Tibial nerve (tissue), 4 donors: ENCODE measurements at regions not wholly inside any gene's neighbourhood (a gene's known extent, or its start where the extent isn't known, plus 50 kb on each side); places are given as distances from the start of the nearest gene placed in this dataset.

Experiments used
- CTCF ChIP-seq, 5 experiments: fragments of 200-600 bp in 3 of 5; fragments of 450-650 bp in 2 of 5; sonication (generic) in 3 of 5; IDR thresholded peaks; one replicate each; pipeline ENCODE4 v1.5.1; 2016 to 2019; ENCODE audit warnings: antibody characterized with exemption in 5 of 5, mild to moderate bottlenecking in 3 of 5, moderate library complexity in 2 of 5
- EP300 ChIP-seq, 2 donors: sonication (generic); formaldehyde crosslinking; IDR thresholded peaks; one replicate each; pipeline ENCODE4 v1.6.1; 2017; ENCODE audit warnings: antibody characterized with exemption in 2 of 2, mild to moderate bottlenecking in 1 of 2
- POLR2A ChIP-seq, 2 donors: fragments of 450-650 bp; IDR thresholded peaks; one replicate each; pipeline ENCODE4 v1.6.1; 2017; ENCODE audit warnings: antibody characterized with exemption in 2 of 2, mild to moderate bottlenecking in 2 of 2, moderate library complexity in 2 of 2

GRCh38 chr2:122138561-122138960 lies 383.1 kb downstream of the TSN start:
- TF ChIP-seq CTCF (IDR thresholded peaks at IDR 0.05) (no peak), POLR2A (IDR thresholded peaks at IDR 0.05) (no peak), EP300 (IDR thresholded peaks at IDR 0.05) (no peak)
